ENCODE measurements at regions not wholly inside any gene's neighbourhood (a gene's known extent, or its start where the extent isn't known, plus 50 kb on each side); places are given as distances from the start of the nearest gene placed in this dataset.
"Not testable (repeated sequence)": the region's sequence is repeated elsewhere in the genome, so short reads cannot be mapped to it uniquely, and the experiment has no call there.

- DNase-seq = no peak
Observed at GRCh38 chr5:100188339-100188738, 346.8 kb upstream of the FAM174A start.

- DNase-seq = no peak
Observed at GRCh38 chr5:100186181-100186580, 349.0 kb upstream of the FAM174A start.

- DNase-seq = no peak
Observed at GRCh38 chr5:100182402-100182801, 352.8 kb upstream of the FAM174A start.

- no peak for DNase-seq
Observed at GRCh38 chr5:100175346-100175745, 359.8 kb upstream of the FAM174A start.

GRCh38 chr5:100165309-100165708 is 369.9 kb upstream of the FAM174A start:
- no peak for DNase-seq

GRCh38 chr5:100161868-100162267 is 373.3 kb upstream of the FAM174A start:
- DNase-seq = no peak

GRCh38 chr5:100157066-100157465 is 378.1 kb upstream of the FAM174A start:
- DNase-seq = no peak

- no peak for DNase-seq
Observed at GRCh38 chr5:100148239-100148638, 386.9 kb upstream of the FAM174A start.

- DNase-seq = no peak
Observed at GRCh38 chr5:100142607-100143006, 392.6 kb upstream of the FAM174A start.

- no peak for DNase-seq
Observed at GRCh38 chr5:100131161-100131560, 404.0 kb upstream of the FAM174A start.

GRCh38 chr5:100130307-100130706 is 404.9 kb upstream of the FAM174A start:
- no peak for DNase-seq

GRCh38 chr5:100119903-100120302 is 415.3 kb upstream of the FAM174A start:
- no peak for DNase-seq

GRCh38 chr5:100110497-100110896 is 424.7 kb upstream of the FAM174A start:
- no peak for DNase-seq

GRCh38 chr5:100108883-100109282 is 426.3 kb upstream of the FAM174A start:
- DNase-seq = no peak

- not testable (repeated sequence) for DNase-seq
Observed at GRCh38 chr5:100103592-100104119, 431.5 kb upstream of the FAM174A start.

- DNase-seq = not testable (repeated sequence)
Observed at GRCh38 chr5:100101466-100101865, 433.7 kb upstream of the FAM174A start.

- not testable (repeated sequence) for DNase-seq
Observed at GRCh38 chr5:100096328-100096727, 438.8 kb upstream of the FAM174A start.

GRCh38 chr5:100080703-100081102 is 454.5 kb upstream of the FAM174A start:
- DNase-seq = not testable (repeated sequence)

- not testable (repeated sequence) for DNase-seq
Observed at GRCh38 chr5:100079163-100079562, 456.0 kb upstream of the FAM174A start.

- not testable (repeated sequence) for DNase-seq
Observed at GRCh38 chr5:100066020-100066419, 469.2 kb upstream of the FAM174A start.

- no peak for DNase-seq
Observed at GRCh38 chr5:100043475-100043874, 491.7 kb upstream of the FAM174A start.

- no peak for DNase-seq
Observed at GRCh38 chr5:100026606-100027005, 508.6 kb upstream of the FAM174A start.

- DNase-seq = no peak
Observed at GRCh38 chr5:100023536-100023935, 511.6 kb upstream of the FAM174A start.

- no peak for DNase-seq
Observed at GRCh38 chr5:100017520-100018262, 517.5 kb upstream of the FAM174A start.

GRCh38 chr5:100013305-100013704 is 521.9 kb upstream of the FAM174A start:
- not testable (repeated sequence) for DNase-seq
